Stimulated activated CD4-positive, alpha-beta T cell treated with anti-CD3 and anti-CD28 coated beads, Interleukin-15, amount 100 ng/mL, for 48 hours (primary cell): ENCODE measurements at regions not wholly inside any gene's neighbourhood (a gene's known extent, or its start where the extent isn't known, plus 50 kb on each side); places are given as distances from the start of the nearest gene placed in this dataset.
"Not testable (repeated sequence)": the region's sequence is repeated elsewhere in the genome, so short reads cannot be mapped to it uniquely, and the experiment has no call there.

Source experiments
- DNase-seq, 2 donors: peaks; one replicate each; pipeline ENCODE4 v3.0.0-alpha.2; 2020; ENCODE audit warnings: low read depth in 2 of 2

- DNase-seq = no peak
Observed at GRCh38 chr21:34219334-34220060, 144.3 kb upstream of the KCNE2 start.

GRCh38 chr21:34220556-34221195 is 143.1 kb upstream of the KCNE2 start:
- no peak for DNase-seq

GRCh38 chr21:34221331-34222030 is 142.3 kb upstream of the KCNE2 start:
- DNase-seq = no peak

GRCh38 chr21:34222031-34222335 is 141.8 kb upstream of the KCNE2 start:
- DNase-seq = no peak

GRCh38 chr21:34223376-34223775 is 140.4 kb upstream of the KCNE2 start:
- DNase-seq = no peak

- no peak for DNase-seq
Observed at GRCh38 chr21:34227386-34227852, 136.4 kb upstream of the KCNE2 start.

- no peak for DNase-seq
Observed at GRCh38 chr21:34228792-34229191, 135.0 kb upstream of the KCNE2 start.

GRCh38 chr21:34229353-34229752 is 134.5 kb upstream of the KCNE2 start:
- no peak for DNase-seq

GRCh38 chr21:34233741-34234140 is 130.1 kb upstream of the KCNE2 start:
- not testable (repeated sequence) for DNase-seq

GRCh38 chr21:34235514-34235913 is 128.3 kb upstream of the KCNE2 start:
- no peak for DNase-seq

- no peak for DNase-seq
Observed at GRCh38 chr21:34242973-34243372, 120.8 kb upstream of the KCNE2 start.

- peak in 1 of 2 donors; percentile 1 for DNase-seq
Observed at GRCh38 chr21:34243562-34243961, 120.2 kb upstream of the KCNE2 start.

- no peak for DNase-seq
Observed at GRCh38 chr21:34252751-34253150, 111.1 kb upstream of the KCNE2 start.

- DNase-seq = no peak
Observed at GRCh38 chr21:34255073-34255472, 108.7 kb upstream of the KCNE2 start.

GRCh38 chr21:34260277-34261008 is 103.4 kb upstream of the KCNE2 start:
- no peak for DNase-seq

- DNase-seq = no peak
Observed at GRCh38 chr21:34261841-34262468, 101.9 kb upstream of the KCNE2 start.

GRCh38 chr21:34262469-34262845 is 101.3 kb upstream of the KCNE2 start:
- no peak for DNase-seq

GRCh38 chr21:34263629-34264028 is 100.2 kb upstream of the KCNE2 start:
- DNase-seq = no peak

- no peak for DNase-seq
Observed at GRCh38 chr21:34266351-34266750, 97.5 kb upstream of the KCNE2 start.

- DNase-seq = no peak
Observed at GRCh38 chr21:34268493-34268892, 95.3 kb upstream of the KCNE2 start.

- DNase-seq = no peak
Observed at GRCh38 chr21:34270411-34270810, 93.4 kb upstream of the KCNE2 start.
